HG03175 (cell line): ENCODE measurements at regions not wholly inside any gene's neighbourhood (a gene's known extent, or its start where the extent isn't known, plus 50 kb on each side); places are given as distances from the start of the nearest gene placed in this dataset.

Experiments used
- ATAC-seq: cut with Tn5 transposase; IDR thresholded peaks from one replicate; pipeline ENCODE4 v1.9.1; 2021; ENCODE audit warnings: mild to moderate bottlenecking, moderate library complexity; ENCODE audit not compliant: unreplicated experiment

DNA sequence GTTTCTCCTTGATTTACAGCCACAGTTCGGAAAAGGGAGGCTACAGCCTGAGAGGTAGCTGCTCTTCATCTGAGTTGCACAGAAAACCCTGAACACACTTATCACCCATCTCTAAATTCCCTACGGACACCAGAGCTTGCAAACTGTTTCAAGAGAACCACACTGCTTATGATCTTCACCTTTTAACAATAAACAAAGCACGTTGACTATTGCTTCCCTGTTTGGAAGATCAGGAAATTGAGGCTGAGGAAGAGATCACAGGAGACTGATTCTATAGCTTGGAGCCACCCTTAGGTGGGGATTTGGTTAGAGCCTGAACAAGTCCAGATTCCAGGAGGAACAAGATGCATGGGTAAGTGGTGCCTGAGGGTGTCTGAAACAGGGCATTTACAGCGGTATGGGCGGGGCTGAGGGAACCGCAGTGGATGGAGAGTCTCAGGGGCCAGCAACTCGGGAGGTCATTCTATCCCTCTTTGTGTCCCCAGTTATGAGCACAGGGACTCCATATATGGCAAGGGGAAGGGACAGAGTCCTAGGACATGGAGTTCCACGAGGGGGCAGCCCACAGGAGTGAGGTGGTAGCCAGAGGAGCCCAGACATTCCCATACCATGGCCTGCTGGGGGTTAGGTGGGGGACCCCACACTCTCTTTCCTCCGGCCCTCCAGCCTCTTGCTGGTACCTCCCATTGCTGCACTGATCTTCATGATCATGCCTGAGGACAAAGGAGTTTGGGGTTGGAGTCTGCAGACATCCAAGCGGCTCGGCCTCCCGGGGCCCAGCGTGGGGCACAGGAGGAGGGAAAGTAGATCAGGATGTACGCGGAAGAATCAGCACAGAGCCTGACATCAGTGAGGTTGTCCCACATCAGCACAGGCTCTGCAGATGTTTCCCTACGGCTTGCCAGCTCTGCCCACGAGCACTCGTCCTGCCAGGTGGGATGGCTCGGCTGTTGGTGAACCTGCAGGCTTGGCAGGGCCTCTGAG lies 162.3 kb upstream of the ZNF536 start:
- no peak for ATAC-seq

DNA sequence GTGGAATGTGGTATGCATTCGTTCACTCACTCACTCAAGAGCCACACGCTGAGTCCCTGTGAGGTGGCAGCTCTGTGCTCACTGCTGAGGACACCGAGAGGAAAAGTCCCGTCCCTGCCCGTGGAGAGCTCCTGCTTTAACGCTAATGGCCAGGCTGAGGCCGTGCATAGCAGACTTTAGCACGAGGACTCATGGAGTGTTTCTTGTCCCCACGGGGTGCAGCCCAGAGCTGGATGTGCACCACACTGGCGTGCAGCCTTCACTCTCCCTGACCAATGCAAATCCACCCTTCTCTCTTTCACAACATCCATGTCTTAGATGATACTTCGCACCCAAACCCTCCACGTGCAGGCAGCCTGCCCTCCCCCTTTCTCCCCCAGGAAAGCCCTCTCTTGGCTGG lies 159.6 kb upstream of the ZNF536 start:
- no peak for ATAC-seq

- peak; percentile 60 for ATAC-seq
Observed at GRCh38 chr19:30214651-30215051, 157.5 kb upstream of the ZNF536 start.

DNA sequence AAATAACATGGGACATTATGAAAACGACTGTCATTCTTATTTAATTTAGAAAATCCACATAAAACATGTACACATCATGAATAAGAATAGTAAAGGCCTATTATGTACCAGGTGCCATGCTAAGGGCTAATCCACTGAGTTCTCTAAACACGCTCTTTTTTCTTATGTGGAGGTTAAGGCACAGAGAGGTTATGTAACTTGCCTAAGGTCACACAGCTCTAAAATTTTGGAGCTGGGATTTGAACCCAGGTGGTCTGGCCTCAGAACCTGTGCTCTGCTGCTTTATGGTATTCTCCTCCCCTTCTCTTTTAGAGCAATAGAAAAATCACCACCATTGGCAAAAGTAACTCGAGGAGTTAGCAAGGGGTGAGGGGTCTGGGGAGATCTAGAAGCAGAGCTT lies 156.9 kb upstream of the ZNF536 start:
- no peak for ATAC-seq

GRCh38 chr19:30216453-30216852 lies 155.7 kb upstream of the ZNF536 start:
- ATAC-seq: no peak

GRCh38 chr19:30217461-30217860 lies 154.7 kb upstream of the ZNF536 start:
- ATAC-seq: no peak

DNA sequence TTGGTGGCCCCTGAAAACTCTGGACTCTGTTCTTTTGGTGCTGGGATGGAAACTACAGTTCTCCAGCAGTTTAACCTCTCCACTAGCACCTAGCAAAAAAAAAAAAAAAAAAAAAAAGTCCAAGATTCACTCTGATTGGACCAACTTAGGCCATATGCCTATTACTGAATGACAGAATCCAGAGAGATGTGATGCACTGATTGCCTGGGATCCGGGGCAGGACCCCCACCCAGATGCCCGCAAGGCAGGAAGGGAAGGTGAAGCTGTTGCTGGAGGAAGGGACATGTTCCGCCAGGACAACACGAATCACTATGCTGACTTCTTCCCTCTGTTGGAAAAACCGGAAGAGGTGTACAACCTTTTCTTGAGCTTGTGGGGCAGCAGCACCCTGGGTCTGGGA lies 152.5 kb upstream of the ZNF536 start:
- ATAC-seq: no peak

DNA sequence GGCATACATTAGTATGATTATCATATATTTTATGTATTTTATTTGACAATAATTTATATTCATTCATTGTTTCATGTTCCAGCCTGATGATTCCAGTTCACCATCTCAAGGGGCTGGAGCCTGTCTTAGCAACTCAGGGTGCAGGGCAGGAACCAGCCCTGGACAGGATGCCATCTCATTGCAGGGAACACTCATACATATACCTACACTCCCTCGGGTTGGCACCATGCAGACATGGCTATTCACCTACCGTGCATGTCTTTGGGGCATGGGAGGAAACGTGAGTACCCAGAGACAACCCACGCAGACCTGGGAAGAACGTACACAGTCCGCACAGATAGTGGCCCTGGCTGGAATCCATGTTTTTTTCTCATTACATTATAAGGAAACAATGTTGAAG lies 151.0 kb upstream of the ZNF536 start:
- no peak for ATAC-seq

DNA sequence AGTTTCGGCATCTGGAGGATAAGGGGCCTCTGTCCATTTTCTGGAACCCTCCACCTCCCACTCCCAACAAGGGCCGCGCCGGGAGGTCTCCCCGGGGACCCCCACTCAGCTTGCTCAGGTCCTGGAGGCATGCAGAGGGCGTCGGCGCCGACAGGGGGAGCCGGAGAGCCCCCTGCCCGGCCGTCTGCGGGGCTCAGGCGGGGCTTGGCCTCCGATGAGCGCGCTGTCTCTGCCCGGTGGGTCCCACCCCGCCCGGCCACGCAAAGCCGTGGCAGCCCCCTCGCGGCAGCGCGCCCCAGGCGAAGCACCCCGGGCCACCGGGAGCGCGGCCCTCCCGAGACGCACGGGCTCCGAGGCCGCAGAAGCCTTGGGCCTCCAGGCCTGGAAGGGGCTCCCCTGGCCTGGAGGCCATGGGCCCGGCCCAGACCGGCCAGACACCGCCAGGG lies 149.7 kb upstream of the ZNF536 start:
- ATAC-seq: no peak

DNA sequence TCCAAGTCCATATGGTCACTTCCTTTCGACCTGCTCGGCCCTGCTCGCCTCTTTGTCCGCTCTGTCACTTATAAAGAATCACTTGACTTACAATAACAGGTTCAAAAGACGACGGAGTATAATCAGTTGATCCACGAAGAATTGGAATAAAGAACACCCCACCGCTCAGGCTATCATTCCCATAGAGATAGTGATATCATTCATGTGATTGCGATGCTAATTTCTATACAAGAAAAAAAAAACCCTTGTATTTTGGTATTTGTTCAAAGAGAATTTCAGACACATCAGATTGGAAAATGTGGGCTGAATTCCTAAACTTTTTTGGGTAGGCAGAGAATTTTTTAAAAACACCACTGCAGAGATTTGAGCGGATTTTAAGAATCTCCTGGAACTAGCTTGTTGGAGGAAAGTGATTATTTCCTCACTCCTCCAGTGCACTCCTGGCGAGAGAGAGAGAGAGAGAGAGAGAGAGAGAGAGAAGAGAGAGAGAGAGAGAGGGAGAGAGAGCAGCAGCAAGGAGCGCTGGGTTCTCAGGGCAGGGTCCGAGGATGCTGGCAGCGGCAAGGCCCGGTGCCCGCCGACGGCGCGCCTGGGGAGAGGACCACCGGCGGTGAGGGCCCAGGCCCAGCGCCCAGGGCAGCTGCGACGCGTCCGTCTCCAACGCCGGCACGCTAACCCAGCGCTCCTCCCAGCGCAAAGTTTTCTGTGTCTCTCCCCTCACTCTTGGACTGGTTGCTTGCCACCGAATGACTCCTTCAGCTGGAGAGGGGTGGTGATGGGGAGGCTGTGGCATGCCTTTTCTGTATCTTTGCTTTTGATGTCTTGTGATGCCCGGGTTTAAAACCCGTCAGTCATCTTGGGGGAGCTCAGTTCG lies 149.0 kb upstream of the ZNF536 start:
- no peak for ATAC-seq

DNA sequence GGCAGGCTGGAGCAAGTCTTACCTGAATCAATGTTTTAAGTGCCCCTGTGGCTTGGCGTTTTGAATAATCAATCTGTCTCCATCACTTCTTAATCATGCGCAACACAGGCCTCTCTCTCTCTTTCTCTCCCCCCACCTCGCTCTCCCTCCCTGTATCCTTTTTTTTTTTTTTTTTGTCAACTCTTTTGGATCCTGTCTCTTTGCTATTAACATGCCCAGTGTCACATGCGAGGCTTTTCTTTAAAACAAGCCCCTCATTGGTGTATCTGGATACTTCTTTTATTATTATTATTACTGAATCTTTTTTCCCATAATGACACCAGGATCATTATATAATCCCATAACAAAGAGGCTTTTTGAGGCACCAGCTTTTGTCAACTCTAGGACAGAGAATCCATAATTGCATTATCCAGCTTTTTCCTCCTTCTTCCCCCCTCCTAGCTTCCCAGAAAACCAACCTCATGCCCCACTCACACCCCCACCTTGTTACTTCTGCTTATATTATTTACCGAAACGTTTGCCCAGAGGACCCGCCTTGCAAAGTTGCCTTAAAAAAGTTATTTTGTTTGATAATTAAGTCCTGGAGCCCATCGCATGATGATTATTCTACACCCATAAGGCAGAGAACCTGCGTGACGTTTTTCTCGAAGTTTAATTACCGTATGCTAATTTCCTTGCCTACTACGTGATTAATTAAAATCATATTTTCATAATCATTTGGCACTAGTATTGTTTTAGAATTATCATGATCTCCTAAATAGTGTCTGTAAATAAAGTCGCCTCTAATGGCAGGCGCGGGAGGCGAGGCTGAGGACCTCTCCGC lies 148.1 kb upstream of the ZNF536 start:
- no peak for ATAC-seq

- no peak for ATAC-seq
Observed at GRCh38 chr19:30224689-30225606, 147.2 kb upstream of the ZNF536 start.

DNA sequence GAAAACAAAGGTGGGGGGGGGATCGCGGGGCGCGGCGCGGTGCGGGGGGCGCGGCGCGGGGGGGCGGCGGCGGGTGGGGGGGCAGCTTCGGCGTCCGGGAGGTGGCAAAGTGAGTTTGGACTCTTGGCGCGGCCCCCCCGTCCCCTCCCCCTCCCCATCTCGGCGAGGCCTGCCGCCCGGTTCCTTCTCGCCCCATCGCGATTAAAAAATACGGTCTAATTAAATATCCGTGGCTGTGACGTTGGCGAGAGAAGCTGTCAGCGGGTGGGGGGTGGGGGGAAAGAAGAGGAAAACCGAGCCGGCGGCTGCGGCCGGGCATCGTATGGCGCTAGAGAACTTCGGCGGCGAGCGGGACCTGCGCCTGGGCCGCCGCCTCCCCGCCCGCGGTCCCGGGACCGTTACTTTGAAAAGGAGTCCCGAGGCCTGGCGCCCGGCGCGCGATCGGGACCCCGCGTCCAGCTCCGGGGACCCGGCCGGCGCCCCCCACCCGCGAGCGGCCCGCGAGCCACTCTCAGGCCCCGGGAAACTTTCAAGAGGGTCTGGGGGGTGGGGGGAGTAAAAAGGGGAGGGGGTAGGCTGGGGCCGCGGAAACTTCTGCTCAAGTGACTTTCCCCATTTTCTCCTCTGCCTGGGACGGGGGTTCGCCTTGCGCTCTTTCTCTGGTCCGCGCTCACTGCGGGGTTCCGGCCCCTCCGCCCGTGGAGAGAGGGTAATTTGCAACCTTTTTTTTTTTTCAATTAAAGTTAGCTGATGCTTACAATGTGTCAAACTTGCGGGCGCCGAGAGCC lies 146.3 kb upstream of the ZNF536 start:
- no peak for ATAC-seq

DNA sequence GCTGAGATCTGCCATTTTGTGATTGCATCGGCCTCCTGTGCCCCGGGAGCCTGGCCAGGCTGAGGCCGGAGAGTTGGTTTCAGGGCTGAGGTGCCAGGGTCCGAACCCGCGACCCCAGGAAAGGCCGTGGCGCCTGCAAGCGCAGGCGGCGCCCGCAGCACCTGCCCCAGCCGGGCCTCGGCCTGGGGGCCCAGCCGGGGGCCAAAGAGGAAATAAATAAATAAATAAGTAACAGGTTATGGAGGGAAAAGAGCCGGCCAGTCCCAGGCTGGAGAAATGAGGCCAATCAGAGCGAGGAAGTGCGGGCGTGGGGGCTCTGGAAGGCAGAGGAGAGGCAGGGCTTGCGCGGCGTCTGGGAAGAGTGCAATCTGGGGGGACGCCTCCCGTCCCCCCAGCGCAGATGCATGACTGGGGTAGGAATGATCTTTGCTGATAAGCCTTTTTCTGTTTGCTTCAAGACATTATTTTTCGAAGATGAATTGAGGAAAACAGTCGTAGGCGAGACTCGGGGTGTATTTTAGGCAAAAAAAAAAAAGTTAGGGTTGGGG lies 145.6 kb upstream of the ZNF536 start:
- ATAC-seq: no peak

DNA sequence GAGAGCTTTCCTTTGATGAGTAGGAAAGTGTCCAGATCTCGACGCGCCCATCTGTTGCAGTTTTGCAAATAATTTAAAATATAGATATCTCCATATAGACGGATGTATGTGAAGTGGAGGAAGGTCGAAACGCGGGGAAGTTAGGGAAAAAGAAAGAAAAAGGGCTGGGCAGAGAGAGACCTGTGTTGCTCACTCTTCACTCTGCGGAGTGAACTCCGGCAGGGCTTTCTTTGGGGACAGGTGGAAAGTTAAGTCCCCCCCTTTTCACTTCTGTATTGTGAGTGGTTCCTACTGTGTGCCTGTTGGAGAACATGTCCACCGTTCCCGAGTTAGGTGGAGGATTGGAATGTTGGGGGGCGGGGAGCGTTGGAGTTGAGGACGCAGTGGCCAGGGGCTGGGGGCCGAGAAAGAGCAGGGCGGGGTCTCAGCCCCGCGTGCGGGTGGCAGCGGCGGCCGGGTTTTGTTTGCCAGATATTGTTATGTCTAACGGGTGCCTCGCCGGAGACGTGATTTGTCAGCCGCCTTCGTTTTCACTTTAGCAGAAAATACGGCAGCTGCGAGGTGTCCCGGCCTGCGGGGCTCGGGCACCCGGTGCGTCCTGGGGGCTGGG lies 145.1 kb upstream of the ZNF536 start:
- ATAC-seq: no peak

GRCh38 chr19:30227661-30228112 lies 144.5 kb upstream of the ZNF536 start:
- ATAC-seq: peak; percentile 75

GRCh38 chr19:30228113-30228834 lies 143.9 kb upstream of the ZNF536 start:
- no peak for ATAC-seq
